ENCODE measurements at regions not wholly inside any gene's neighbourhood (a gene's known extent, or its start where the extent isn't known, plus 50 kb on each side); places are given as distances from the start of the nearest gene placed in this dataset.

DNA sequence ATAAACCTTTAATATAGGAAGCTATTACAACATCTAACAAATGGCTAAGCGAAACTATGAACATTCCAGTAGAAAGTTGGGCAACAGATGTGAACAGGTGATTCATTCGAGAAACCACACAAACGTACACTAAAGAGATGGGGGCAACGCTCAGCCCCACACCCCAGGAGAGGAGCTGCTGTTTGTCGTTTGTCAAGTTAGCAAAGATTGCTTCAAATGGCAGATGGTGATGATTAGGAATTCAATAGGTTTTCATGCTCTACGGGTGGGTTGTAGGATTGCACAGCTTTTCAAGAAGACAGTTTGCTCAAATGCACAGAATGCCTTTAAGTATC is 154.7 kb upstream of the HDAC4 start:
- TF ChIP-seq, protein P1, sequence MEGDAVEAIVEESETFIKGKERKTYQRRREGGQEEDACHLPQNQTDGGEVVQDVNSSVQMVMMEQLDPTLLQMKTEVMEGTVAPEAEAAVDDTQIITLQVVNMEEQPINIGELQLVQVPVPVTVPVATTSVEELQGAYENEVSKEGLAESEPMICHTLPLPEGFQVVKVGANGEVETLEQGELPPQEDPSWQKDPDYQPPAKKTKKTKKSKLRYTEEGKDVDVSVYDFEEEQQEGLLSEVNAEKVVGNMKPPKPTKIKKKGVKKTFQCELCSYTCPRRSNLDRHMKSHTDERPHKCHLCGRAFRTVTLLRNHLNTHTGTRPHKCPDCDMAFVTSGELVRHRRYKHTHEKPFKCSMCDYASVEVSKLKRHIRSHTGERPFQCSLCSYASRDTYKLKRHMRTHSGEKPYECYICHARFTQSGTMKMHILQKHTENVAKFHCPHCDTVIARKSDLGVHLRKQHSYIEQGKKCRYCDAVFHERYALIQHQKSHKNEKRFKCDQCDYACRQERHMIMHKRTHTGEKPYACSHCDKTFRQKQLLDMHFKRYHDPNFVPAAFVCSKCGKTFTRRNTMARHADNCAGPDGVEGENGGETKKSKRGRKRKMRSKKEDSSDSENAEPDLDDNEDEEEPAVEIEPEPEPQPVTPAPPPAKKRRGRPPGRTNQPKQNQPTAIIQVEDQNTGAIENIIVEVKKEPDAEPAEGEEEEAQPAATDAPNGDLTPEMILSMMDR (conservative IDR thresholded peaks at IDR 0.05 in 1 of 2, IDR thresholded peaks at IDR 0.05 in 1 of 2; ENCODE audit: low read depth in 1 of 2, low read length in 2 of 2): no peak
- TF ChIP-seq EZH2 (IDR thresholded peaks at IDR 0.05; ENCODE audit: low read length, missing control alignments): no peak
